ENCODE measurements at regions not wholly inside any gene's neighbourhood (a gene's known extent, or its start where the extent isn't known, plus 50 kb on each side); places are given as distances from the start of the nearest gene placed in this dataset.

GRCh38 chr13:105073041-105073440, 1462.4 kb downstream of the EFNB2 start:
- no peak overlapping the region for H2AFZ ChIP-seq (ENCODE audit: low read length)
- DNase-seq (ENCODE audit: low read depth in 1 of 2, low spot score in 2 of 2) (no peak), FAIRE-seq (no peak)
- no peak overlapping the region for H3K23ac ChIP-seq (ENCODE audit: insufficient read length)
- no peak overlapping the region for H3K56ac ChIP-seq (replicated peaks; ENCODE audit: insufficient read length, low read depth, low read length)
- no peak overlapping the region for H2BK5ac ChIP-seq (ENCODE audit: low read depth, low read length)
- H3K27me3 ChIP-seq (replicated peaks in 1 of 4; ENCODE audit: control insufficient read depth in 3 of 4, extremely low read depth in 1 of 4, insufficient read depth in 3 of 4, low read length in 3 of 4) = no peaks in the 10 kb centered on the region
- no peaks in the 10 kb centered on the region for H3K9me3 ChIP-seq (ENCODE audit: insufficient read depth in 2 of 2, low read depth in 1 of 2, low read length in 1 of 2)
- no peak overlapping the region for H2BK20ac ChIP-seq (ENCODE audit: low read length)
- CTCF ChIA-PET (ENCODE audit: partially characterized antibody) = interaction anchor here (0.9 kb wide), 1 partner anchor 14 kb away, joined by 5 read pairs; no protein-coding TSS in a partner anchor
- no peaks in the 10 kb centered on the region for H3K79me2 ChIP-seq (ENCODE audit: control insufficient read depth in 1 of 2, insufficient read depth in 2 of 2, low read length in 2 of 2)
- no peak overlapping the region for H3K9ac ChIP-seq (replicated peaks in 1 of 4; ENCODE audit: extremely low read depth in 1 of 4, low read depth in 3 of 4, low read length in 3 of 4)
- H4K20me1 ChIP-seq (replicated peaks in 1 of 2; ENCODE audit: control insufficient read depth in 1 of 2, insufficient read depth in 2 of 2, low read length in 2 of 2) = no peaks in the 10 kb centered on the region
- no peak overlapping the region for H4K8ac ChIP-seq (ENCODE audit: extremely low read depth, insufficient read depth, low read length)
- H3K4ac ChIP-seq (replicated peaks; ENCODE audit: insufficient read length, low read depth, low read length) = no peak overlapping the region
- no peaks in the 10 kb centered on the region for H3K23me2 ChIP-seq (ENCODE audit: low read depth, low read length)
- H3K79me1 ChIP-seq (ENCODE audit: low read depth, low read length) = no peaks in the 10 kb centered on the region
- H2BK120ac ChIP-seq (replicated peaks; ENCODE audit: low read depth, low read length) = no peak overlapping the region
- no peak overlapping the region for H2BK15ac ChIP-seq (ENCODE audit: low read length)
- H3K18ac ChIP-seq (ENCODE audit: extremely low read depth, low read length) = no peak overlapping the region
- no peaks in the 10 kb centered on the region for H3K36me3 ChIP-seq (ENCODE audit: control insufficient read depth in 2 of 4, insufficient read depth in 4 of 4, low read length in 3 of 4)
- H4K5ac ChIP-seq (ENCODE audit: insufficient read length, low read depth, low read length) = no peak overlapping the region
- H3K4me1 ChIP-seq (replicated peaks in 1 of 4; ENCODE audit: control insufficient read depth in 3 of 4, insufficient read depth in 4 of 4, low read length in 3 of 4) = no peaks in the 10 kb centered on the region
- H3K27ac ChIP-seq (ENCODE audit: low read depth, low read length) = no peak overlapping the region
- H3K4me2 ChIP-seq (ENCODE audit: insufficient read depth in 1 of 2, low read depth in 2 of 2, low read length in 2 of 2) = no peak overlapping the region
- 95% methylated on average over 13 of the region's 13 CpGs; no CpG with 5 or more reads in 1 of the 2 experiments for WGBS, 2 experiments (ENCODE audit: extremely low coverage in 1 of 2, insufficient coverage in 1 of 2, insufficient read length in 1 of 2, insufficient replicate concordance in 2 of 2, low coverage in 1 of 2, low lambda C conversion rate in 2 of 2, missing lambda C conversion rate in 1 of 2)
- TF ChIP-seq SRF (IDR thresholded peaks at IDR 0.05; ENCODE audit: low read depth, low read length) = no peak
- no peak overlapping the region for H2AK5ac ChIP-seq (ENCODE audit: low read depth, low read length)
- H2BK12ac ChIP-seq (ENCODE audit: low read depth, low read length) = no peak overlapping the region
- no peak overlapping the region for H3K14ac ChIP-seq (ENCODE audit: insufficient read length)
- H3K4me3 ChIP-seq (ENCODE audit: extremely low read depth in 1 of 4, insufficient read depth in 2 of 4, low read depth in 3 of 4, low read length in 4 of 4) = no peak overlapping the region
- no peak overlapping the region for H4K91ac ChIP-seq (replicated peaks; ENCODE audit: insufficient read length, low read length)
- POLR2A ChIA-PET (ENCODE audit: partially characterized antibody) = no interaction called here
